Mucosa of descending colon (tissue), 3 donors: ENCODE measurements at regions not wholly inside any gene's neighbourhood (a gene's known extent, or its start where the extent isn't known, plus 50 kb on each side); places are given as distances from the start of the nearest gene placed in this dataset.

ENCODE experiments used
- ATAC-seq: fragments of 200-7000 bp; cut with Tn5 transposase; one replicate; pipeline ENCODE4 v1.9.1; 2020; ENCODE audit warnings: mild to moderate bottlenecking, moderate library complexity
- DNase-seq, 3 donors: peaks; one replicate each; pipeline ENCODE4 v3.0.0-alpha.2; 2020
- H3K36me3 ChIP-seq: fragments of 200-600 bp; one replicate; pipeline ENCODE4 v1.8.0; 2021; ENCODE audit warnings: low read depth, mild to moderate bottlenecking
- H3K4me1 ChIP-seq: fragments of 200-600 bp; one replicate; pipeline ENCODE4 v1.8.0; 2021; ENCODE audit warnings: low read depth, mild to moderate bottlenecking
- H3K4me3 ChIP-seq: fragments of 200-600 bp; one replicate; pipeline ENCODE4 v1.8.0; 2021; ENCODE audit warnings: mild to moderate bottlenecking
- H3K9me3 ChIP-seq: fragments of 200-600 bp; one replicate; pipeline ENCODE4 v1.8.0; 2021; ENCODE audit warnings: mild to moderate bottlenecking
- CTCF ChIP-seq: fragments of 200-600 bp; IDR thresholded peaks from one replicate; pipeline ENCODE4 v1.8.0; 2022; ENCODE audit warnings: antibody characterized with exemption, mild to moderate bottlenecking
- intact Hi-C, 2 donors: fragments of 100-400 bp; cut with DNase I in 1 of 2; cut with micrococcal nuclease in 1 of 2; formaldehyde crosslinking; loops; one replicate each; pipeline versions ENCODE4 v1.11.0 to v1.11.1; 2022; cut with DNase I, micrococcal nuclease
- donor health status: DM: no; HTN: no; CAD: no; lungs with moderate emphysema.
- donor health status: DM: no; HTN: no; CAD: no.
- donor health status: DM: no; HTN: yes; CAD: no.

DNA sequence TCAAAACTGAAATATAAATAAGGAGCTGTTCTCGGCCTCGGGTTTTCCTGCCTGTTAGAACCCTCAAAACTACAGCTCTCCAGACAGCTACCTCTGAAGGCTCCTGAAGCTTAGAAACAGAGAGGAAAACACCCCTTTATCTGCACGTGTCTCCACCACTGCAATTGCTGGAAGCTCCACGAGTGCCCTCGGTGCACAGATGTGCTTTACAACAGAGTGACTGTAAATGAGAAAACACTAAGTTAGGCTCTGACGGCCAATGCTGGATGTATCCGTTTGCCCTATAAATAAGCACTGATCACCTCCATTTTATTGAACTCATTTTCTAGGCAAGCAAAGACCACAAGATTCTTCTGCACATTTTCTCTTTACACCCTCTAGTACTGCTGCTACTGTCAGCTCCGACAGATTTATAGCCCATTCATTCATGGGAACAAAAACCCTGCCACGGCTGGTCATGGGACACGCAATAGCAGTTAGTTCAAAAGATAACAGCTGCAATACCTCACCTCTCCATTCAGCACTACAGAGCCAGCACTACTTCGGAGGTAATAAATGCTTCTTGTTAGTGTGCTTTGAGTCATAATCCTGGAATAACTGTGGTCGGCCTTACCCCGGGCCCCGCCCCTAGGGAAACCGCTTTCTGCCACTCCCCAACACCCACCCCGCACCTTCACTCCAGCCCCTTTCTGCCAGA, 241.1 kb upstream of the ZNF507 start:
- intact Hi-C loops: no loop called here
- no peak for TF ChIP-seq CTCF
- DNase-seq (peak in 1 of 3 donors; percentile 33), ATAC-seq (peak; percentile 83)
- Histone ChIP-seq H3K9me3 (no peaks in the 10 kb centered on the region), H3K36me3 (no peaks in the 10 kb centered on the region), H3K4me1 (no peaks in the 10 kb centered on the region), H3K4me3 (no peak overlapping the region)

DNA sequence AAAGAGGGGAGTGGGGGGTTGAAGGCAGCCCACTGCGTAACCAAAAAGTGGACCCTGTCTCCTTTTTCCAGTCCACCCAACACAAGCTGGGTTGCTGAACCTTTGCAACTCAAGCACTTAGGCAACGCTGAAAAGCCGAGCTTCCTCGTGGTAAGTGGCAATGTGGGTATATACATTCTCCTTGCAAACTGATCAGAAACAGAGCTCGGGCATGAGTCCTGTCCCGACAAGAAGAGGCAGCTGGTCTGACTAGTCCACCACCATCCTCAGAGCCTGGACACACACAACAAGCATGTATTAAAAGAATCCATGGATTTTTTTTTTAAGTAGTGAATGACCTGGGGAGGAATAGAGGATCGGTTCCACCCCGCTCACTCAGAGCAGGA, 240.6 kb upstream of the ZNF507 start:
- no peak for DNase-seq
- intact Hi-C loops: no loop called here
- no peaks in the 10 kb centered on the region for H3K9me3 ChIP-seq
- no peaks in the 10 kb centered on the region for H3K36me3 ChIP-seq
- H3K4me3 ChIP-seq: no peak overlapping the region
- no peak for ATAC-seq
- H3K4me1 ChIP-seq: no peaks in the 10 kb centered on the region
- no peak for TF ChIP-seq CTCF

DNA sequence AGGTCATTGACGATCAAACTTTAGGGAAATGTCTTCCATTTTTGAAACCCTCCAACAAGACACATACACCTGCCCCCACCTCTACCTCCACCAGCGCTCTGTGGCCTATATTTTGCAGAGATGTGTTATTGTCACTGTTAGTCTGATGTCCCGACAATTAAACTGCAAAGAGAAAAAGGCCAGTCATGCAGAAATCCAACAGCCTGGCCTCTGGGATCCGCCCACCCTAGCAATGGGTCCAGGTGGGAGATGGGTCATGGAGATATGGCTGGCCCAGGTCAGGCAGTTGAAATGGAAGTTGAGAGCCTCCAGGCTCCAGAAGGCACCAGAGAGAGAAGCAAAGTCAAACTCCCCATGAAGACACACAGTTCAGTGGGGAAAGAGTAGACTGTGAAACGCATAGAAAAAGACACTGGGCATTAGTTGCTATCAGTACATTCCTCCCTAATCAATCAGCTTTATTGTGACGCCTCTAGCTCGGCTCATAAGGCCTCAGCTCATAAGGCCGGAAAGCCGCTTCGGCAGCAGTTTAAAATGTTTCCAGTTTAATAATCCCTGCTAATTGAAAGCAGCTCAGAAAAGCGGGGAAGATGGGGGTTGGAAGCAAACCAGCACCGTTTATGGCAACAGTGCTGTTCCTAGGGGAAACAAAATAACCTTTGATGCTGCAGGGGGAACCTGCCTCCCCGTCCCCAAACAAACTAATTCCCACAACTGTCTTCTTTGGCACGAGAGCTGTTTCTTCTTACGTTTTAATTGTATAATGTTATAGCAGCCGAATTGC, 239.7 kb upstream of the ZNF507 start:
- Histone ChIP-seq H3K4me1 (no peaks in the 10 kb centered on the region), H3K9me3 (no peaks in the 10 kb centered on the region), H3K36me3 (no peaks in the 10 kb centered on the region), H3K4me3 (no peak overlapping the region)
- TF ChIP-seq CTCF: no peak
- ATAC-seq (no peak), DNase-seq (no peak)
- intact Hi-C loops: no loop called here

- H3K9me3 ChIP-seq: no peaks in the 10 kb centered on the region
- H3K4me3 ChIP-seq: no peak overlapping the region
- H3K4me1 ChIP-seq: no peaks in the 10 kb centered on the region
- DNase-seq (no peak), ATAC-seq (no peak)
- TF ChIP-seq CTCF: no peak
- H3K36me3 ChIP-seq: no peaks in the 10 kb centered on the region
- intact Hi-C loops: no loop called here
Observed at GRCh38 chr19:32122258-32122657, 223.2 kb upstream of the ZNF507 start.

- intact Hi-C loops: no loop called here
- DNase-seq (no peak), ATAC-seq (no peak)
- Histone ChIP-seq H3K4me3 (no peak overlapping the region), H3K4me1 (no peaks in the 10 kb centered on the region), H3K9me3 (no peaks in the 10 kb centered on the region), H3K36me3 (no peaks in the 10 kb centered on the region)
- no peak for TF ChIP-seq CTCF
Observed at GRCh38 chr19:32123355-32123940, 222.0 kb upstream of the ZNF507 start.
